SK-N-SH (cell line): ENCODE measurements at regions not wholly inside any gene's neighbourhood (a gene's known extent, or its start where the extent isn't known, plus 50 kb on each side); places are given as distances from the start of the nearest gene placed in this dataset.

Source experiments
- CTCF ChIA-PET: fragments of 300-600, 350-600 bp; formaldehyde crosslinking; extraction: SDS; loops from one replicate; lab custom pipeline; 2021; lab: Yijun Ruan, JAX
- POLR2A ChIA-PET: fragments of 350-600 bp; sonication (Branson Sonifier 250); formaldehyde crosslinking; extraction: SDS; loops from one replicate; lab custom pipeline; 2020; ENCODE audit warnings: antibody characterized with exemption, inconsistent platforms; lab: Yijun Ruan, JAX
- DNase-seq: peaks from one replicate; pipeline ENCODE4 v3.0.0; 2012
- H2AFZ ChIP-seq: fragments of 200-600 bp; sonication (generic); 2 replicates; pipeline ENCODE4 v1.8.1; 2016; ENCODE audit warnings: antibody characterized with exemption, mild to moderate bottlenecking, low read depth
- H3F3A ChIP-seq: fragments of 200-600 bp; sonication (generic); replicated peaks from 2 replicates; pipeline ENCODE3; 2016; ENCODE audit warnings: antibody characterized with exemption, mild to moderate bottlenecking; ENCODE audit not compliant: insufficient read depth
- H3K27ac ChIP-seq, 2 experiments: fragments of 200-500 bp in 1 of 2; fragments of 200-600 bp in 1 of 2; sonication (Bioruptor generic) in 1 of 2; sonication (generic), shearing (Covaris generic) in 1 of 2; 2 replicates each; pipeline versions ENCODE4 v1.5.1 to v1.6.1; 2014 to 2016; ENCODE audit warnings: low read depth in 2 of 2, inconsistent platforms in 1 of 2, low read length in 1 of 2, mild to moderate bottlenecking in 1 of 2, mixed read lengths in 1 of 2
- H3K27me3 ChIP-seq: fragments of 200-600 bp; sonication (generic), shearing (Covaris generic); 2 replicates; pipeline ENCODE4 v1.6.1; 2016; ENCODE audit warnings: mixed run types; ENCODE audit not compliant: insufficient read depth
- H3K36me3 ChIP-seq, 2 experiments: fragments of 200-500 bp in 1 of 2; fragments of 200-600 bp in 1 of 2; sonication (Bioruptor generic) in 1 of 2; sonication (generic) in 1 of 2; replicated peaks in 1 of 2; 2 replicates each; pipeline versions ENCODE3 to v1.5.1; 2014 to 2016; ENCODE audit warnings: low read length in 1 of 2, mild to moderate bottlenecking in 1 of 2; ENCODE audit not compliant: insufficient read depth in 2 of 2, control insufficient read depth in 1 of 2
- H3K4me1 ChIP-seq, 2 experiments: fragments of 200-500 bp in 1 of 2; fragments of 200-600 bp in 1 of 2; sonication (Bioruptor generic) in 1 of 2; sonication (generic), shearing (Covaris generic) in 1 of 2; 2 replicates each; pipeline versions ENCODE4 v1.5.1 to v1.6.1; 2014 to 2016; ENCODE audit warnings: low read depth in 1 of 2, low read length in 1 of 2, mixed run types in 1 of 2; ENCODE audit not compliant: insufficient read depth in 2 of 2, control insufficient read depth in 1 of 2
- H3K4me2 ChIP-seq: fragments of 200-600 bp; sonication (generic), shearing (Covaris generic); 2 replicates; pipeline ENCODE4 v1.6.1; 2017; ENCODE audit warnings: mixed run types
- H3K4me3 ChIP-seq, 2 experiments: fragments of 200-500 bp in 1 of 2; fragments of 200-600 bp in 1 of 2; sonication (Bioruptor generic) in 1 of 2; sonication (generic), shearing (Covaris generic) in 1 of 2; 2 replicates each; pipeline versions ENCODE4 v1.5.1 to v1.8.1; 2014 to 2016; ENCODE audit warnings: low read depth in 2 of 2, inconsistent platforms in 1 of 2, low read length in 1 of 2, mild to moderate bottlenecking in 1 of 2, mixed read lengths in 1 of 2, moderate library complexity in 1 of 2
- H3K79me2 ChIP-seq: fragments of 200-600 bp; sonication (generic); 2 replicates; pipeline ENCODE4 v1.8.1; 2017; ENCODE audit warnings: mild to moderate bottlenecking; ENCODE audit not compliant: insufficient read depth
- H3K9ac ChIP-seq: fragments of 200-600 bp; sonication (generic); 2 replicates; pipeline ENCODE4 v1.6.1; 2017; ENCODE audit warnings: mixed run types
- H3K9me2 ChIP-seq: fragments of 200-600 bp; sonication (generic); 2 replicates; pipeline ENCODE4 v1.6.1; 2017; ENCODE audit warnings: mixed run types
- H3K9me3 ChIP-seq: fragments of 200-600 bp; sonication (generic); 2 replicates; pipeline ENCODE4 v1.6.1; 2017; ENCODE audit warnings: mixed run types, mild to moderate bottlenecking, moderate library complexity
- H4K20me1 ChIP-seq: fragments of 200-600 bp; sonication (generic); 2 replicates; pipeline ENCODE4 v1.6.1; 2017; ENCODE audit warnings: mild to moderate bottlenecking, mixed run types; ENCODE audit not compliant: insufficient read depth
- EP300 ChIP-seq, 2 experiments: IDR thresholded peaks; 2 replicates each; pipeline versions ENCODE4 v1.4.0 to v1.6.1; 2012; ENCODE audit warnings: borderline replicate concordance in 1 of 2, low read depth in 1 of 2, low read length in 1 of 2
- EZH2phosphoT487 ChIP-seq: fragments of 200-600 bp; sonication (generic); IDR thresholded peaks from 2 replicates; pipeline ENCODE4 v1.6.1; 2017; ENCODE audit warnings: low read depth, mixed run types, mild to moderate bottlenecking, antibody characterized with exemption, moderate library complexity, borderline replicate concordance
- FOSL2 ChIP-seq: IDR thresholded peaks from 2 replicates; pipeline ENCODE4 v1.4.0; 2012; ENCODE audit warnings: low read depth, mild to moderate bottlenecking, moderate library complexity, borderline replicate concordance
- FOXJ3 ChIP-seq: sonication (generic); formaldehyde crosslinking; IDR thresholded peaks from 2 replicates; pipeline ENCODE4 v1.5.1; 2020; ENCODE audit warnings: mild to moderate bottlenecking, missing genetic modification reagents
- GATA2 ChIP-seq: sonication (generic); formaldehyde crosslinking; IDR thresholded peaks from 2 replicates; pipeline ENCODE4 v1.5.0; 2020; ENCODE audit warnings: mild to moderate bottlenecking, missing genetic modification reagents
- JUND ChIP-seq: IDR thresholded peaks from 2 replicates; pipeline ENCODE4 v1.4.0; 2012
- MEF2A ChIP-seq: IDR thresholded peaks from 2 replicates; pipeline ENCODE4 v1.4.0; 2012; ENCODE audit warnings: low read depth, borderline replicate concordance
- MXI1 ChIP-seq: IDR thresholded peaks from 2 replicates; pipeline ENCODE4 v1.6.1; 2012; ENCODE audit warnings: mild to moderate bottlenecking, low read depth, low read length, improper control_type of control experiment
- NFIC ChIP-seq: IDR thresholded peaks from 2 replicates; pipeline ENCODE4 v1.4.0; 2012; ENCODE audit warnings: borderline replicate concordance
- NRF1 ChIP-seq: IDR thresholded peaks from 2 replicates; pipeline ENCODE4 v1.6.1; 2012; ENCODE audit warnings: low read depth, mild to moderate bottlenecking, low read length
- PBX3 ChIP-seq: IDR thresholded peaks from 2 replicates; pipeline ENCODE4; 2012
- POLR2AphosphoS5 ChIP-seq: IDR thresholded peaks from 2 replicates; pipeline ENCODE4 v1.6.1; 2012; ENCODE audit warnings: low read depth, low read length
- SIN3A ChIP-seq: IDR thresholded peaks from 2 replicates; pipeline ENCODE4 v1.6.1; 2012; ENCODE audit warnings: low read depth, mild to moderate bottlenecking, low read length, moderate library complexity, borderline replicate concordance
- SMC3 ChIP-seq: IDR thresholded peaks from 2 replicates; pipeline ENCODE4 v1.6.1; 2012; ENCODE audit warnings: low read depth, low read length, improper control_type of control experiment
- TAF1 ChIP-seq: IDR thresholded peaks from 2 replicates; pipeline ENCODE4 v1.6.1; 2012; ENCODE audit warnings: low read depth, mild to moderate bottlenecking, low read length, moderate library complexity, borderline replicate concordance
- TCF12 ChIP-seq: IDR thresholded peaks from 2 replicates; pipeline ENCODE4 v1.4.0; 2012
- TEAD4 ChIP-seq: IDR thresholded peaks from 2 replicates; pipeline ENCODE4 v1.4.0; 2012; ENCODE audit warnings: mild to moderate bottlenecking, borderline replicate concordance; ENCODE audit not compliant: insufficient read depth
- YY1 ChIP-seq: IDR thresholded peaks from 2 replicates; pipeline ENCODE4 v1.4.0; 2012; ENCODE audit warnings: low read depth, mild to moderate bottlenecking
- WGBS: methylation state at CpG from one replicate; pipeline ENCODE4 v1.1.6; 2017; ENCODE audit warnings: low lambda C conversion rate; 5-methylcytosine and 5-hydroxymethylcytosine counted together

- no peak for TF ChIP-seq TAF1
- no peak for TF ChIP-seq FOXJ3 (CRISPR knock-in tag)
- peak; percentile 59; the same call in 1 of the 2 replicates for TF ChIP-seq FOSL2
- TF ChIP-seq POLR2AphosphoS5 = no peak
- no peak for TF ChIP-seq MXI1
- TF ChIP-seq GATA2 = no peak
- TF ChIP-seq SIN3A = no peak
- no peak for TF ChIP-seq EZH2phosphoT487
- TF ChIP-seq NRF1 = no peak
- no peak for TF ChIP-seq SMC3
These were observed 1604.8 kb upstream of the ZEB2 start (continued) for GRCh38 chr2:146124741-146125140.

GRCh38 chr2:146123714-146124113 lies 1603.8 kb upstream of the ZEB2 start:
- Histone ChIP-seq H3K79me2 (no peaks in the 10 kb centered on the region), H3K36me3 (no peaks in the 10 kb centered on the region), H3K9me2 (no peaks in the 10 kb centered on the region), H3K4me3 (no peak overlapping the region), H3K27ac (peak overlapping the region in 1 of 2 experiments; percentile 24; a peak in 3 of 4 replicates), H4K20me1 (no peaks in the 10 kb centered on the region), H3K9ac (no peak overlapping the region), H3K27me3 (no peaks in the 10 kb centered on the region), H3F3A (peaks cover 9% of the 10 kb centered on the region), H2AFZ (0 out of 2 replicates have a peak overlapping the region, but pooled peaks have one; percentile 4), H3K4me1 (peaks cover 0 to 5% of the 10 kb centered on the region in 2 experiments; a peak in 1 of 4 replicates), H3K4me2 (0 out of 2 replicates have a peak overlapping the region, but pooled peaks have one; percentile 4), H3K9me3 (no peaks in the 10 kb centered on the region)
- ChIA-PET CTCF (no interaction called here), POLR2A (no interaction called here)
- peak; percentile 26; the same call in 1 of the 2 replicates for TF ChIP-seq NFIC
- TF ChIP-seq YY1 = 0 out of 2 replicates have a peak, but pooled peaks have one; percentile 34
- TF ChIP-seq SIN3A = no peak
- TF ChIP-seq GATA2 = no peak
- peak; percentile 75; the same call in 1 of the 2 replicates for TF ChIP-seq FOSL2
- peak; percentile 47 for TF ChIP-seq TCF12
- no peak for TF ChIP-seq MXI1
- TF ChIP-seq POLR2AphosphoS5 = no peak
- no peak for TF ChIP-seq SMC3
- TF ChIP-seq EP300 (IDR thresholded peaks at IDR 0.05; ENCODE audit: borderline replicate concordance in 1 of 2, low read depth in 1 of 2, low read length in 1 of 2) = peak in 1 of 2 experiments; percentile 40; a peak in 1 of 4 replicates
- peak; percentile 66 for TF ChIP-seq PBX3
- TF ChIP-seq TEAD4 = 0 out of 2 replicates have a peak, but pooled peaks have one; percentile 29
- peak; percentile 57 for TF ChIP-seq JUND
- TF ChIP-seq MEF2A = 0 out of 2 replicates have a peak, but pooled peaks have one; percentile 20
- no peak for DNase-seq
- 21% methylated on average over 1 of the region's 1 CpG for WGBS
